ENCODE measurements at regions not wholly inside any gene's neighbourhood (a gene's known extent, or its start where the extent isn't known, plus 50 kb on each side); places are given as distances from the start of the nearest gene placed in this dataset.

DNA sequence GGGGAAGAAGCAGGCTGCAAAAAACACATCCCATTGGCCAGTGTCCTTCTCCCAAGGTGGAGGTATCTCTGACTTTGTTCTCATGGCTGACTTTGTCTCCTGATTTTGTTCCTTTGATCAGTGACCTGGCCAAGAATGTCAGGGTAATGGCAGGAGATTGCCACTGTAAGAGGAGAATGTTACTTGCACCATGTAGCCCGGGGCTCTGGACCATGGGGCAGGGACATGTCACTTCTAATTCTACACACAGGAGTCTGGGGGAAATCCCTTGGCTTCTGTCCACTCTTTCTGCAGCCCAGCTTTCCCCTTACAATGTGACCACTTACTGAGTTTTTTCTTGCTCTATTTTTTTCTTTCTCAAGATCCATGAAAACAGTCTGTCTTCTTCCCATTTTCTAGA, 87.7 kb upstream of the LRRN2 start:
- TF ChIP-seq CTCF (conservative IDR thresholded peaks at IDR 0.05; ENCODE audit: low read depth, low read length) (no peak), MAZ (IDR thresholded peaks at IDR 0.05; ENCODE audit: borderline replicate concordance, low read depth, low read length) (no peak), RCOR1 (IDR thresholded peaks at IDR 0.05; ENCODE audit: insufficient replicate concordance, low read length) (no peak)

Data from IMR-90 (cell line).